NCI-H460 (cell line): ENCODE measurements at regions not wholly inside any gene's neighbourhood (a gene's known extent, or its start where the extent isn't known, plus 50 kb on each side); places are given as distances from the start of the nearest gene placed in this dataset.

ENCODE experiments used
- DNase-seq: peaks from one replicate; pipeline ENCODE4 v3.0.0-alpha.2; 2016; ENCODE audit warnings: low read depth; ENCODE audit errors: extremely low read depth

- DNase-seq: no peak
Observed at GRCh38 chrX:68998716-68999115, 166.5 kb downstream of the PJA1 start.

GRCh38 chrX:68997911-68998310, 167.3 kb downstream of the PJA1 start:
- DNase-seq: no peak

GRCh38 chrX:68997511-68997910, 167.7 kb downstream of the PJA1 start:
- no peak for DNase-seq

GRCh38 chrX:68995780-68996551, 167.1 kb downstream of the EFNB1 start:
- DNase-seq: no peak

- no peak for DNase-seq
Observed at GRCh38 chrX:68995386-68995779, 166.6 kb downstream of the EFNB1 start.

GRCh38 chrX:68994891-68995255, 166.1 kb downstream of the EFNB1 start:
- no peak for DNase-seq

GRCh38 chrX:68994135-68994890, 165.5 kb downstream of the EFNB1 start:
- DNase-seq: no peak

- no peak for DNase-seq
Observed at GRCh38 chrX:68992821-68993397, 164.1 kb downstream of the EFNB1 start.

GRCh38 chrX:68991691-68992345, 163.0 kb downstream of the EFNB1 start:
- no peak for DNase-seq

- no peak for DNase-seq
Observed at GRCh38 chrX:68990948-68991347, 162.1 kb downstream of the EFNB1 start.

- DNase-seq: no peak
Observed at GRCh38 chrX:68989865-68990606, 161.2 kb downstream of the EFNB1 start.

- no peak for DNase-seq
Observed at GRCh38 chrX:68989456-68989855, 160.6 kb downstream of the EFNB1 start.

- no peak for DNase-seq
Observed at GRCh38 chrX:68988865-68989264, 160.0 kb downstream of the EFNB1 start.

- DNase-seq: no peak
Observed at GRCh38 chrX:68985135-68985755, 156.4 kb downstream of the EFNB1 start.

GRCh38 chrX:68983004-68983857, 154.4 kb downstream of the EFNB1 start:
- no peak for DNase-seq

- no peak for DNase-seq
Observed at GRCh38 chrX:68982476-68982875, 153.7 kb downstream of the EFNB1 start.

- no peak for DNase-seq
Observed at GRCh38 chrX:68980906-68981616, 152.2 kb downstream of the EFNB1 start.

- no peak for DNase-seq
Observed at GRCh38 chrX:68978655-68979054, 149.8 kb downstream of the EFNB1 start.

- no peak for DNase-seq
Observed at GRCh38 chrX:68978255-68978654, 149.4 kb downstream of the EFNB1 start.
